Keratinocyte (primary cell): ENCODE measurements at regions not wholly inside any gene's neighbourhood (a gene's known extent, or its start where the extent isn't known, plus 50 kb on each side); places are given as distances from the start of the nearest gene placed in this dataset.

ENCODE experiments used
- DNase-seq: peaks from one replicate; pipeline ENCODE4 v3.0.0-alpha.2; 2011; ENCODE audit warnings: low read depth, missing footprints, low spot score
- FAIRE-seq: peaks from 2 replicates; lab custom pipeline; 2011; peaks lifted over from hg19 to GRCh38; lab: Jason Lieb, UNC
- H2AFZ ChIP-seq: 2 replicates; pipeline ENCODE4 v1.6.0; 2012; ENCODE audit warnings: low read length, control low read depth, inconsistent platforms; ENCODE audit not compliant: control insufficient read depth
- H3K27ac ChIP-seq: 2 replicates; pipeline ENCODE4 v1.5.1; 2011; ENCODE audit warnings: low read length; ENCODE audit not compliant: control insufficient read depth, insufficient read depth
- H3K27me3 ChIP-seq: 3 replicates; pipeline ENCODE4 v1.6.0; 2011; ENCODE audit warnings: low read length; ENCODE audit not compliant: control insufficient read depth, insufficient read depth; ENCODE audit errors: extremely low read depth
- H3K36me3 ChIP-seq, 2 experiments: 2 replicates in 1 of 2; 3 replicates in 1 of 2; pipeline ENCODE4 v1.5.1; 2011; ENCODE audit warnings: low read length in 2 of 2, mild to moderate bottlenecking in 1 of 2; ENCODE audit not compliant: control insufficient read depth in 2 of 2, insufficient read depth in 2 of 2; ENCODE audit errors: extremely low read depth in 1 of 2
- H3K4me1 ChIP-seq: 3 replicates; pipeline ENCODE4 v1.5.1; 2011; ENCODE audit warnings: low read length; ENCODE audit not compliant: control insufficient read depth, insufficient read depth; ENCODE audit errors: extremely low read depth
- H3K4me2 ChIP-seq: 3 replicates; pipeline ENCODE4 v1.6.0; 2011; ENCODE audit warnings: low read depth, low read length; ENCODE audit not compliant: control insufficient read depth, insufficient read depth; ENCODE audit errors: extremely low read depth
- H3K4me3 ChIP-seq, 3 experiments: fragments of 200-600 bp in 1 of 3; sonication (generic) in 1 of 3; 2 replicates in 2 of 3; 3 replicates in 1 of 3; pipeline ENCODE4 v1.5.1; 2011 to 2016; ENCODE audit warnings: low read length in 3 of 3, mild to moderate bottlenecking in 3 of 3, control low read depth in 2 of 3, inconsistent platforms in 1 of 3, low read depth in 1 of 3, mixed read lengths in 1 of 3, mixed run types in 1 of 3, moderate library complexity in 1 of 3; ENCODE audit not compliant: control insufficient read depth in 2 of 3, insufficient read depth in 2 of 3; ENCODE audit errors: extremely low read depth in 1 of 3
- H3K79me2 ChIP-seq: 2 replicates; pipeline ENCODE4 v1.6.0; 2012; ENCODE audit warnings: low read length; ENCODE audit not compliant: control insufficient read depth, insufficient read depth
- H3K9ac ChIP-seq: 3 replicates; pipeline ENCODE4 v1.6.0; 2011; ENCODE audit warnings: low read length; ENCODE audit not compliant: control insufficient read depth, insufficient read depth; ENCODE audit errors: extremely low read depth
- H3K9me1 ChIP-seq: 3 replicates; pipeline ENCODE4 v1.6.0; 2011; ENCODE audit warnings: low read length; ENCODE audit not compliant: control insufficient read depth, insufficient read depth; ENCODE audit errors: extremely low read depth
- H3K9me3 ChIP-seq: 2 replicates; pipeline ENCODE4 v1.5.1; 2012; ENCODE audit warnings: low read depth, low read length; ENCODE audit not compliant: control insufficient read depth
- H4K20me1 ChIP-seq: 3 replicates; pipeline ENCODE4 v1.6.0; 2011; ENCODE audit warnings: low read length; ENCODE audit not compliant: control insufficient read depth, insufficient read depth; ENCODE audit errors: extremely low read depth
- EZH2 ChIP-seq: IDR thresholded peaks from one replicate; pipeline ENCODE4 v1.6.1; 2012; ENCODE audit warnings: inconsistent platforms, mild to moderate bottlenecking, low read length, moderate library complexity
- dilution Hi-C: fragments of 300-500 bp; cut with MboI; formaldehyde crosslinking; loops from one replicate; pipeline ENCODE4 v1.7.0; 2020; ENCODE audit warnings: low sequenced_read_pairs; ENCODE audit not compliant: extremely low pct_ligation_motif_present
- TF ChIP-seq, protein P1 (sequence below), 3 experiments: IDR thresholded peaks in 1 of 3; conservative IDR thresholded peaks in 1 of 3; optimal IDR thresholded peaks in 1 of 3; 2 replicates in 2 of 3; 3 replicates in 1 of 3; pipeline versions ENCODE3 to v1.5.1; 2011; ENCODE audit warnings: low read length in 3 of 3, mild to moderate bottlenecking in 3 of 3, moderate library complexity in 2 of 3, control low read depth in 1 of 3, inconsistent platforms in 1 of 3; ENCODE audit not compliant: insufficient read depth in 2 of 3; ENCODE audit errors: extremely low read depth in 1 of 3

GRCh38 chr6:121934451-121934850 is 465.0 kb upstream of the HSF2 start:
- FAIRE-seq (no peak), DNase-seq (no peak)
- no peak overlapping the region for H3K4me2 ChIP-seq
- no peaks in the 10 kb centered on the region for H3K27me3 ChIP-seq
- H3K4me3 ChIP-seq = no peak overlapping the region
- TF ChIP-seq, protein P1, sequence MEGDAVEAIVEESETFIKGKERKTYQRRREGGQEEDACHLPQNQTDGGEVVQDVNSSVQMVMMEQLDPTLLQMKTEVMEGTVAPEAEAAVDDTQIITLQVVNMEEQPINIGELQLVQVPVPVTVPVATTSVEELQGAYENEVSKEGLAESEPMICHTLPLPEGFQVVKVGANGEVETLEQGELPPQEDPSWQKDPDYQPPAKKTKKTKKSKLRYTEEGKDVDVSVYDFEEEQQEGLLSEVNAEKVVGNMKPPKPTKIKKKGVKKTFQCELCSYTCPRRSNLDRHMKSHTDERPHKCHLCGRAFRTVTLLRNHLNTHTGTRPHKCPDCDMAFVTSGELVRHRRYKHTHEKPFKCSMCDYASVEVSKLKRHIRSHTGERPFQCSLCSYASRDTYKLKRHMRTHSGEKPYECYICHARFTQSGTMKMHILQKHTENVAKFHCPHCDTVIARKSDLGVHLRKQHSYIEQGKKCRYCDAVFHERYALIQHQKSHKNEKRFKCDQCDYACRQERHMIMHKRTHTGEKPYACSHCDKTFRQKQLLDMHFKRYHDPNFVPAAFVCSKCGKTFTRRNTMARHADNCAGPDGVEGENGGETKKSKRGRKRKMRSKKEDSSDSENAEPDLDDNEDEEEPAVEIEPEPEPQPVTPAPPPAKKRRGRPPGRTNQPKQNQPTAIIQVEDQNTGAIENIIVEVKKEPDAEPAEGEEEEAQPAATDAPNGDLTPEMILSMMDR (optimal IDR thresholded peaks at IDR 0.05 in 1 of 3, IDR thresholded peaks at IDR 0.05 in 1 of 3, conservative IDR thresholded peaks at IDR 0.05 in 1 of 3; ENCODE audit: extremely low read depth in 1 of 3, insufficient read depth in 2 of 3, low read length in 3 of 3) = no peak
- no peak for TF ChIP-seq EZH2
- H3K9me3 ChIP-seq = no peaks in the 10 kb centered on the region
- H4K20me1 ChIP-seq = no peaks in the 10 kb centered on the region
- no peak overlapping the region for H2AFZ ChIP-seq
- H3K4me1 ChIP-seq = no peaks in the 10 kb centered on the region
- dilution Hi-C loops = no loop called here
- H3K36me3 ChIP-seq = no peaks in the 10 kb centered on the region
- no peaks in the 10 kb centered on the region for H3K9me1 ChIP-seq
- no peak overlapping the region for H3K27ac ChIP-seq
- H3K9ac ChIP-seq = no peak overlapping the region
- H3K79me2 ChIP-seq = no peaks in the 10 kb centered on the region

- Histone ChIP-seq H3K27ac (no peak overlapping the region), H3K4me1 (no peaks in the 10 kb centered on the region), H4K20me1 (no peaks in the 10 kb centered on the region), H3K27me3 (no peaks in the 10 kb centered on the region), H3K79me2 (no peaks in the 10 kb centered on the region), H3K4me2 (no peak overlapping the region), H3K9me1 (no peaks in the 10 kb centered on the region), H3K4me3 (no peak overlapping the region), H3K36me3 (no peaks in the 10 kb centered on the region), H3K9me3 (no peaks in the 10 kb centered on the region), H2AFZ (no peak overlapping the region), H3K9ac (no peak overlapping the region)
- TF ChIP-seq EZH2 = no peak
- TF ChIP-seq, protein P1 (optimal IDR thresholded peaks at IDR 0.05 in 1 of 3, IDR thresholded peaks at IDR 0.05 in 1 of 3, conservative IDR thresholded peaks at IDR 0.05 in 1 of 3; ENCODE audit: extremely low read depth in 1 of 3, insufficient read depth in 2 of 3, low read length in 3 of 3) = no peak
- no peak for FAIRE-seq
- no peak for DNase-seq
- dilution Hi-C loops = no loop called here
These were observed 458.7 kb upstream of the HSF2 start for GRCh38 chr6:121940728-121941127.
